GM12878 (cell line): ENCODE measurements at regions not wholly inside any gene's neighbourhood (a gene's known extent, or its start where the extent isn't known, plus 50 kb on each side); places are given as distances from the start of the nearest gene placed in this dataset.

Source experiments
- ATAC-seq: fragments of 200-7000 bp; cut with Tn5 transposase; 3 replicates; pipeline ENCODE4 v1.9.1; 2020; ENCODE audit warnings: mild to moderate bottlenecking, moderate library complexity
- BruUV-seq: library from RNA; stranded (reverse); fragments of 400-500 nt; replicated peaks from 2 replicates; lab custom pipeline; 2021; lab: Mats Ljungman, UMichigan
- CTCF ChIA-PET: fragments of 300-600 bp; sonication (Branson Sonifier 250); formaldehyde crosslinking; extraction: SDS; loops from one replicate; lab custom pipeline; 2021; ENCODE audit warnings: inconsistent platforms; lab: Yijun Ruan, JAX
- POLR2A ChIA-PET: fragments of 350-600 bp; formaldehyde crosslinking; extraction: SDS; loops from one replicate; lab custom pipeline; 2021; ENCODE audit warnings: inconsistent platforms; lab: Charles Lee
- RAD21 ChIA-PET: fragments of 300-600 bp; sonication (Branson Sonifier 250); formaldehyde crosslinking; loops from one replicate; lab custom pipeline; 2023; ENCODE audit warnings: antibody characterized with exemption; ENCODE audit not compliant: unreplicated experiment; lab: Charles Lee
- SMC1A ChIA-PET: fragments of 300-600 bp; sonication (Branson Sonifier 250); formaldehyde crosslinking; loops from one replicate; lab custom pipeline; 2023; ENCODE audit not compliant: unreplicated experiment, uncharacterized antibody; lab: Charles Lee
- DNase-seq: peaks from one replicate; pipeline ENCODE4 v3.0.0-alpha.2; 2011; ENCODE audit warnings: low read depth, low spot score
- FAIRE-seq: peaks from 3 replicates; lab custom pipeline; 2011; peaks lifted over from hg19 to GRCh38; lab: Jason Lieb, UNC
- H2AFZ ChIP-seq: 2 replicates; pipeline ENCODE4 v1.6.0; 2011; ENCODE audit warnings: low read depth, low read length, control low read depth; ENCODE audit not compliant: control insufficient read depth
- H3K27ac ChIP-seq: 2 replicates; pipeline ENCODE4 v1.5.1; 2011; ENCODE audit warnings: control low read depth; ENCODE audit not compliant: control insufficient read depth, insufficient read depth
- H3K27me3 ChIP-seq, 2 experiments: replicated peaks in 1 of 2; 2 replicates each; pipeline versions ENCODE4 v1.6.0 to v1.6.1; 2011; ENCODE audit warnings: low read length in 1 of 2; ENCODE audit not compliant: control insufficient read depth in 2 of 2, insufficient read depth in 2 of 2
- H3K36me3 ChIP-seq, 2 experiments: 2 replicates each; pipeline ENCODE4 v1.5.1; 2011; ENCODE audit warnings: low read length in 1 of 2; ENCODE audit not compliant: control insufficient read depth in 2 of 2, insufficient read depth in 2 of 2
- H3K4me1 ChIP-seq: 2 replicates; pipeline ENCODE4 v1.6.1; 2011; ENCODE audit warnings: mild to moderate bottlenecking, low read length, moderate library complexity, mixed read lengths; ENCODE audit not compliant: control insufficient read depth, insufficient read depth
- H3K4me2 ChIP-seq: 2 replicates; pipeline ENCODE4 v1.6.0; 2011; ENCODE audit warnings: control low read depth; ENCODE audit not compliant: control insufficient read depth, insufficient read depth
- H3K4me3 ChIP-seq: fragments of 200-600 bp; sonication (generic); 2 replicates; pipeline ENCODE4 v1.5.1; 2016
- H3K79me2 ChIP-seq: 2 replicates; pipeline ENCODE4 v1.6.0; 2011; ENCODE audit warnings: low read length; ENCODE audit not compliant: control insufficient read depth, insufficient read depth
- H3K9ac ChIP-seq: 2 replicates; pipeline ENCODE4 v1.8.0; 2011; ENCODE audit warnings: low read length, control low read depth, mixed read lengths; ENCODE audit not compliant: control insufficient read depth, insufficient read depth
- H3K9me3 ChIP-seq: replicated peaks from 3 replicates; pipeline ENCODE4 v1.5.1; 2011; ENCODE audit warnings: mild to moderate bottlenecking, low read length; ENCODE audit not compliant: control insufficient read depth, insufficient read depth
- H4K20me1 ChIP-seq: 2 replicates; pipeline ENCODE4 v1.6.0; 2011; ENCODE audit not compliant: control insufficient read depth, insufficient read depth
- ATF7 ChIP-seq: fragments of 450-650 bp; IDR thresholded peaks from 2 replicates; pipeline ENCODE4 v1.6.1; 2016; ENCODE audit warnings: low read depth, mild to moderate bottlenecking
- CEBPZ ChIP-seq: fragments of 150-350 bp; IDR thresholded peaks from 2 replicates; pipeline ENCODE4 v1.6.1; 2016; ENCODE audit warnings: low read depth, low read length
- CREM ChIP-seq: IDR thresholded peaks from 2 replicates; pipeline ENCODE4 v1.6.1; 2014; ENCODE audit warnings: antibody characterized with exemption, low read depth
- ETV6 ChIP-seq, 2 experiments: fragments of 450-650 bp in 1 of 2; IDR thresholded peaks in 1 of 2; conservative IDR thresholded peaks in 1 of 2; 2 replicates each; pipeline ENCODE4 v1.6.1; 2014; ENCODE audit warnings: antibody characterized with exemption in 1 of 2, borderline replicate concordance in 1 of 2, low read depth in 1 of 2, mild to moderate bottlenecking in 1 of 2, moderate library complexity in 1 of 2
- KLF5 ChIP-seq: fragments of 450-650 bp; IDR thresholded peaks from 2 replicates; pipeline ENCODE4 v1.6.1; 2014; ENCODE audit warnings: mild to moderate bottlenecking; ENCODE audit not compliant: partially characterized antibody
- NFYB ChIP-seq: IDR thresholded peaks from 2 replicates; pipeline ENCODE4 v1.6.1; 2011; ENCODE audit warnings: low read depth, mild to moderate bottlenecking, low read length, improper control_type of control experiment, moderate library complexity; ENCODE audit not compliant: insufficient read depth
- RCOR1 ChIP-seq: conservative IDR thresholded peaks from 2 replicates; pipeline ENCODE4 v1.6.1; 2012; ENCODE audit warnings: low read depth, low read length, improper control_type of control experiment
- ZNF592 ChIP-seq: fragments of 450-650 bp; IDR thresholded peaks from 2 replicates; pipeline ENCODE4 v1.6.1; 2017; ENCODE audit warnings: mild to moderate bottlenecking, moderate library complexity
- ZSCAN29 ChIP-seq: fragments of 450-650 bp; IDR thresholded peaks from 2 replicates; pipeline ENCODE4 v1.6.1; 2017; ENCODE audit warnings: mild to moderate bottlenecking, moderate library complexity
- WGBS: methylation state at CpG from one replicate; pipeline ENCODE4 v1.1.6; 2016; ENCODE audit warnings: low lambda C conversion rate; ENCODE audit not compliant: insufficient replicate concordance, insufficient coverage; ENCODE audit errors: missing lambda C conversion rate; 5-methylcytosine and 5-hydroxymethylcytosine counted together
- in situ Hi-C: fragments of 300-500 bp; cut with MboI; formaldehyde crosslinking; loops from 9 replicates; pipeline ENCODE4 v1.14.3; 2018; ENCODE audit warnings: mixed read lengths
- intact Hi-C: fragments of 100-400 bp; cut with micrococcal nuclease; formaldehyde crosslinking; loops from one replicate; pipeline ENCODE4 v1.14.2; 2022; ENCODE audit not compliant: unreplicated experiment
- TF ChIP-seq, protein P1 (sequence below): fragments of 450-650 bp; formaldehyde crosslinking; IDR thresholded peaks from 2 replicates; pipeline ENCODE4 v1.4.0; 2022; ENCODE audit warnings: mild to moderate bottlenecking, moderate library complexity
- TF ChIP-seq, protein P2 (sequence below): fragments of 150-350 bp; IDR thresholded peaks from 2 replicates; pipeline ENCODE4 v1.6.1; 2014; ENCODE audit warnings: mild to moderate bottlenecking, low read depth, low read length

GRCh38 chr3:194030372-194030771 lies 105.6 kb upstream of the HES1 start (continued):
- TF ChIP-seq KLF5 (no peak), NFYB (no peak), CEBPZ (no peak)

DNA sequence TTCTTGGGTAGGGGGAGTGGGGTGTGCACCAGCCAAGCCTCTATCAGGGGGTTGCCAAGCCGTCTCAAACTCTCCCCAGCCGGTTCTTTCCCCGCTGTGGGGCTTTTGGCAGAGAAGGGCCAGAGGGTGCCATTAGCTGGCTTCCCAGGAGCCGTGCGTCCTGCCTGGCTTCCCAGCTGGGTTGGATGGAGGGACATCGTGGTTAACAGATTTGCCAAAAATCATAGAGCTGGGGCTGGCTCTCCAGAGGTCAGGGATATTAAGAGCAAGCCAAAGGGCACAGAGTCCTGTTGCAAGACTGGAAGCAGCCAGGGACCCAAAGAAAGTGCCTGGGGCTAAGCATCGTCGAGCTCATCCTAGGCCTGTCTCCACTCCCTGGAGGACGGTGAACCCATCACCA lies 104.6 kb upstream of the HES1 start:
- in situ Hi-C loops, result no loop called here
- Histone ChIP-seq H3K9ac (no peak overlapping the region), H3K4me1 (no peaks in the 10 kb centered on the region), H3K27ac (no peak overlapping the region), H3K27me3 (peaks cover 0 to 1% of the 10 kb centered on the region in 2 experiments; a peak in 1 of 4 replicates), H3K36me3 (no peaks in the 10 kb centered on the region), H3K9me3 (no peaks in the 10 kb centered on the region), H2AFZ (no peak overlapping the region), H3K4me2 (no peak overlapping the region), H4K20me1 (no peaks in the 10 kb centered on the region), H3K79me2 (no peaks in the 10 kb centered on the region), H3K4me3 (no peak overlapping the region)
- DNase-seq (no peak), ATAC-seq (no peak), FAIRE-seq (no peak)
- no peak for TF ChIP-seq ZNF592
- TF ChIP-seq, protein P1, sequence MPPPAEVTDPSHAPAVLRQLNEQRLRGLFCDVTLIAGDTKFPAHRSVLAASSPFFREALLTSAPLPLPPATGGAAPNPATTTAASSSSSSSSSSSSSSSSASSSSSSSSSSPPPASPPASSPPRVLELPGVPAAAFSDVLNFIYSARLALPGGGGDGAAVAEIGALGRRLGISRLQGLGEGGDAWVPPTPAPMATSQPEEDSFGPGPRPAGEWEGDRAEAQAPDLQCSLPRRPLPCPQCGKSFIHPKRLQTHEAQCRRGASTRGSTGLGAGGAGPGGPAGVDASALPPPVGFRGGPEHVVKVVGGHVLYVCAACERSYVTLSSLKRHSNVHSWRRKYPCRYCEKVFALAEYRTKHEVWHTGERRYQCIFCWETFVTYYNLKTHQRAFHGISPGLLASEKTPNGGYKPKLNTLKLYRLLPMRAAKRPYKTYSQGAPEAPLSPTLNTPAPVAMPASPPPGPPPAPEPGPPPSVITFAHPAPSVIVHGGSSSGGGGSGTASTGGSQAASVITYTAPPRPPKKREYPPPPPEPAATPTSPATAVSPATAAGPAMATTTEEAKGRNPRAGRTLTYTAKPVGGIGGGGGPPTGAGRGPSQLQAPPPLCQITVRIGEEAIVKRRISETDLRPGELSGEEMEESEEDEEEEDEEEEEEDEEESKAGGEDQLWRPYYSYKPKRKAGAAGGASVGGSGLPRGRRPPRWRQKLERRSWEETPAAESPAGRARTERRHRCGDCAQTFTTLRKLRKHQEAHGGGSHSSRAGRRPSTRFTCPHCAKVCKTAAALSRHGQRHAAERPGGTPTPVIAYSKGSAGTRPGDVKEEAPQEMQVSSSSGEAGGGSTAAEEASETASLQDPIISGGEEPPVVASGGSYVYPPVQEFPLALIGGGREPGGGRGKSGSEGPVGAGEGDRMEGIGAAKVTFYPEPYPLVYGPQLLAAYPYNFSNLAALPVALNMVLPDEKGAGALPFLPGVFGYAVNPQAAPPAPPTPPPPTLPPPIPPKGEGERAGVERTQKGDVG (CRISPR knock-in tag), result no peak
- TF ChIP-seq ETV6 (conservative IDR thresholded peaks at IDR 0.05 in 1 of 2, IDR thresholded peaks at IDR 0.05 in 1 of 2; ENCODE audit: borderline replicate concordance in 1 of 2, low read depth in 1 of 2), result no peak
- TF ChIP-seq CREM, result no peak
- TF ChIP-seq, protein P2, sequence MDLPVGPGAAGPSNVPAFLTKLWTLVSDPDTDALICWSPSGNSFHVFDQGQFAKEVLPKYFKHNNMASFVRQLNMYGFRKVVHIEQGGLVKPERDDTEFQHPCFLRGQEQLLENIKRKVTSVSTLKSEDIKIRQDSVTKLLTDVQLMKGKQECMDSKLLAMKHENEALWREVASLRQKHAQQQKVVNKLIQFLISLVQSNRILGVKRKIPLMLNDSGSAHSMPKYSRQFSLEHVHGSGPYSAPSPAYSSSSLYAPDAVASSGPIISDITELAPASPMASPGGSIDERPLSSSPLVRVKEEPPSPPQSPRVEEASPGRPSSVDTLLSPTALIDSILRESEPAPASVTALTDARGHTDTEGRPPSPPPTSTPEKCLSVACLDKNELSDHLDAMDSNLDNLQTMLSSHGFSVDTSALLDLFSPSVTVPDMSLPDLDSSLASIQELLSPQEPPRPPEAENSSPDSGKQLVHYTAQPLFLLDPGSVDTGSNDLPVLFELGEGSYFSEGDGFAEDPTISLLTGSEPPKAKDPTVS, result no peak
- no peak for TF ChIP-seq RCOR1
- no peak for TF ChIP-seq ZSCAN29
- TF ChIP-seq ATF7, result no peak
- CTCF ChIA-PET, result interaction anchor here (0.6 kb wide), 1 partner anchor 214 kb away, joined by 3 read pairs; no protein-coding TSS in a partner anchor
- 75% methylated on average over 9 of the region's 9 CpGs for WGBS
- RAD21 ChIA-PET, result no interaction called here
- intact Hi-C loops, result no loop called here
- SMC1A ChIA-PET, result no interaction called here
- no TSS peak for BruUV-seq
- POLR2A ChIA-PET, result no interaction called here
